NCI-H2171 (cell line): ENCODE measurements at regions not wholly inside any gene's neighbourhood (a gene's known extent, or its start where the extent isn't known, plus 50 kb on each side); places are given as distances from the start of the nearest gene placed in this dataset.
"Not testable (repeated sequence)": the region's sequence is repeated elsewhere in the genome, so short reads cannot be mapped to it uniquely, and the experiment has no call there.

Experiments used
- DNase-seq: peaks from one replicate; lab custom pipeline; 2025; lab: John Stamatoyannopoulos, UW

- no peak for DNase-seq
These were observed 467.5 kb upstream of the CXADR start for GRCh38 chr21:17045214-17045853.

GRCh38 chr21:17048974-17049373 is 463.9 kb upstream of the CXADR start:
- no peak for DNase-seq

- DNase-seq = no peak
These were observed 462.7 kb upstream of the CXADR start for GRCh38 chr21:17050156-17050555.

- no peak for DNase-seq
These were observed 462.2 kb upstream of the CXADR start for GRCh38 chr21:17050646-17051045.

- DNase-seq = no peak
These were observed 461.8 kb upstream of the CXADR start for GRCh38 chr21:17051054-17051453.

GRCh38 chr21:17053321-17053720 is 459.5 kb upstream of the CXADR start:
- no peak for DNase-seq

- DNase-seq = no peak
These were observed 452.9 kb upstream of the CXADR start for GRCh38 chr21:17059936-17060335.

- no peak for DNase-seq
These were observed 446.8 kb upstream of the CXADR start for GRCh38 chr21:17066006-17066405.

GRCh38 chr21:17071093-17071492 is 441.8 kb upstream of the CXADR start:
- no peak for DNase-seq

GRCh38 chr21:17081193-17081592 is 431.6 kb upstream of the CXADR start:
- DNase-seq = no peak

GRCh38 chr21:17082843-17083483 is 429.9 kb upstream of the CXADR start:
- DNase-seq = no peak

- DNase-seq = no peak
These were observed 427.1 kb upstream of the CXADR start for GRCh38 chr21:17085707-17086106.

- no peak for DNase-seq
These were observed 424.3 kb upstream of the CXADR start for GRCh38 chr21:17088500-17088899.

- no peak for DNase-seq
These were observed 423.8 kb upstream of the CXADR start for GRCh38 chr21:17089091-17089491.

- no peak for DNase-seq
These were observed 411.1 kb upstream of the CXADR start for GRCh38 chr21:17101696-17102095.

- no peak for DNase-seq
These were observed 406.9 kb upstream of the CXADR start for GRCh38 chr21:17105932-17106331.

GRCh38 chr21:17114045-17114444 is 398.8 kb upstream of the CXADR start:
- DNase-seq = no peak

- DNase-seq = no peak
These were observed 394.0 kb upstream of the CXADR start for GRCh38 chr21:17118638-17119384.

- no peak for DNase-seq
These were observed 393.2 kb upstream of the CXADR start for GRCh38 chr21:17119466-17120297.

- DNase-seq = not testable (repeated sequence)
These were observed 385.4 kb upstream of the CXADR start for GRCh38 chr21:17127395-17127794.

- DNase-seq = no peak
These were observed 384.7 kb upstream of the CXADR start for GRCh38 chr21:17128132-17128531.

- not testable (repeated sequence) for DNase-seq
These were observed 373.7 kb upstream of the CXADR start for GRCh38 chr21:17139159-17139558.
